ENCODE measurements at regions not wholly inside any gene's neighbourhood (a gene's known extent, or its start where the extent isn't known, plus 50 kb on each side); places are given as distances from the start of the nearest gene placed in this dataset.

DNA sequence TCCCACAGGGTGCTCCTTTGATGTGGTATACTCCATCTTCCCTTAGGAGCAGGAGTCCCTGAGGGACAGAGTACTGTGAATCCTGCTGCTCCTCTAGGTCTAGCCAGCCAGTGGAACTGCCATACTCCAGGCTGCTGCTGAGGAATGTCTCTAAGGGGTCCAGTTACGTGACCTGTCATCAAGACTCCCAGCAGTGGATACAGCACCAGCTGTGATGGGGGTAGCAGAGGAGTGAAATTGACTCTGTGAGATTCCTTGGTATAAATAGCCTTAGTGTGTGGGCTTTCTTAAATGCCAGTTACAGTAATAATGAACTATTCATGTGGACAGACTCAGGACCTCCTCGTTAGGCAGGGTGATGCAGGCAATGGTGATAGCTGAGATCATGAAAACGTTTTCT lies 140.4 kb upstream of the LUZP2 start:
- TF ChIP-seq CTCF (conservative IDR thresholded peaks at IDR 0.05), result no peak
- TF ChIP-seq ZFX (IDR thresholded peaks at IDR 0.05), result no peak
- H3K27ac ChIP-seq, result no peak overlapping the region

- peak overlapping the region; percentile 8; the same call in 1 of the 2 replicates for H3K27ac ChIP-seq
- TF ChIP-seq ZFX (IDR thresholded peaks at IDR 0.05), result no peak
- no peak for TF ChIP-seq CTCF (conservative IDR thresholded peaks at IDR 0.05)
Measured at GRCh38 chr11:24357620-24358410, 139.0 kb upstream of the LUZP2 start.

- TF ChIP-seq ZFX (IDR thresholded peaks at IDR 0.05) (no peak), CTCF (conservative IDR thresholded peaks at IDR 0.05) (no peak)
Measured at GRCh38 chr11:24372491-24372890, 124.4 kb upstream of the LUZP2 start.

GRCh38 chr11:24373516-24373915 lies 123.3 kb upstream of the LUZP2 start:
- TF ChIP-seq ZFX (IDR thresholded peaks at IDR 0.05), result no peak
- TF ChIP-seq CTCF (conservative IDR thresholded peaks at IDR 0.05), result no peak
- H3K27ac ChIP-seq, result no peak overlapping the region

More at GRCh38 chr11:24372491-24372890, 124.4 kb upstream of the LUZP2 start:
- no peak overlapping the region for H3K27ac ChIP-seq

GRCh38 chr11:24375351-24375750 lies 121.5 kb upstream of the LUZP2 start:
- no peak overlapping the region for H3K27ac ChIP-seq
- no peak for TF ChIP-seq ZFX (IDR thresholded peaks at IDR 0.05)
- TF ChIP-seq CTCF (conservative IDR thresholded peaks at IDR 0.05), result no peak

DNA sequence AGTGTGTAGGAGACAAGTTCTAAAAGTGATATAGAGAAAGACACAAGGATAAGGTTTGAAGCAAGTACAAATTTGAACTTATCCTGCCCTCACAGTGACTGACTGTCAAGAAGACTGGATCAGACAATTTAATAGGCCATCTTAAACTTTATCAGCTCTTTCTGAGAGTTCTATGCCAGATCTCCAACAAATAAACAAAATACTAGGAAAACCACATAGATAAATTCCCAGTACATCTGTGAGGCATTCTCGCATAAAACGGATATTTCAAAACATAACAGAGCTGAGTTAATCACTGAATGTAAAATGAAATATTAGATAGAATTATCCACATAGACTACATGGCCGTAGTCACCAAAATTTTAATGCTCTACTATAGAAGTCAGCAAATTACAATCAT lies 120.9 kb upstream of the LUZP2 start:
- TF ChIP-seq CTCF (conservative IDR thresholded peaks at IDR 0.05) (no peak), ZFX (IDR thresholded peaks at IDR 0.05) (no peak)

DNA sequence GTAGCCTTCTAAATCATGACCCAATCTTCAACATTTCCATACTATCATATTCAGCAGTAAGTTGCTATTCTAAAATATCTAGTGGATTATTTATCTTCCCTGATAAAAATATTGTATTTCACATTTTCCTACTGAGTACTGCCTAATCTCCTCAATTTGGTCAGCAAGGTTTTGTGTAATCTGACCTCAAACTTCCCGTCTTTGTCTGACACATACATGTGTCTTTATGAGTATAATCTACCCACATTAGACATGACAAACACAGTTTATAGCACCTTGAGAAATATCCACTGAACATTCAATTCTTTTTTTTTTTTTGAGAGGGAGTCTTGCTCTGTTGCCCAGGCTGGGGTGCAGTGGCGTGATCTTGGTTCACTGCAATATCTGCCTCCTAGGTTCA lies 113.7 kb upstream of the LUZP2 start:
- no peak for TF ChIP-seq ZFX (IDR thresholded peaks at IDR 0.05)
- no peak for TF ChIP-seq CTCF (conservative IDR thresholded peaks at IDR 0.05)
- no peak overlapping the region for H3K27ac ChIP-seq

More for the DNA sequence above, 120.9 kb upstream of the LUZP2 start:
- no peak overlapping the region for H3K27ac ChIP-seq

All from C4-2B (cell line).